ENCODE measurements at regions not wholly inside any gene's neighbourhood (a gene's known extent, or its start where the extent isn't known, plus 50 kb on each side); places are given as distances from the start of the nearest gene placed in this dataset.

DNA sequence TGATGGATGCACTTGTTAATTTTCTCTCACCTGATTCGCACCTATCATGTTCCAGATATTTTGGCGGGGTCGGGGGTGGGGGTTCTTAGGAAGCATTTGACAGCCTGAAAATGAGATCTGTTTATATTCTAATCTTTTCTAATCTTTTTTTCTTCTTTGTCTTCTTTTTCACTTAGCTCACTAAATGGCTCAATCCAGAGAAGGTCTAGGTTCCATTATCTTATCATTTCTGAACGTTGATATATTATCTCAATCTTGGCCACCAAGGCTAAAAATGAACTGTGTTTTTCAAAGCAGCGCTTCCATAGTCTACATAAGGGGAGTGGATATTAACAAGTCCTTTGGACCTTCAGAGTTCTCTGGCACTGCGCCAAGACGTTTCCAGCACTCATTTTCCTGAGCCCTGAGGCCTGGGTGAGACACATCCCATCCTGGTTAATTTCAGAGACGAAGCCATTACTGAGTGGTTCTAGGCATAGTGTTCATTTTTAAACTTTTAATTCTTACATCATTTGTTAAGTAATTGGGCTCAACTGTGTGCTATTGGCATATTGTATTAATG is 229.0 kb downstream of the SOX11 start:
- H3K4me3 ChIP-seq (ENCODE audit: low read depth, low read length) = no peak overlapping the region
- TF ChIP-seq, protein P1, sequence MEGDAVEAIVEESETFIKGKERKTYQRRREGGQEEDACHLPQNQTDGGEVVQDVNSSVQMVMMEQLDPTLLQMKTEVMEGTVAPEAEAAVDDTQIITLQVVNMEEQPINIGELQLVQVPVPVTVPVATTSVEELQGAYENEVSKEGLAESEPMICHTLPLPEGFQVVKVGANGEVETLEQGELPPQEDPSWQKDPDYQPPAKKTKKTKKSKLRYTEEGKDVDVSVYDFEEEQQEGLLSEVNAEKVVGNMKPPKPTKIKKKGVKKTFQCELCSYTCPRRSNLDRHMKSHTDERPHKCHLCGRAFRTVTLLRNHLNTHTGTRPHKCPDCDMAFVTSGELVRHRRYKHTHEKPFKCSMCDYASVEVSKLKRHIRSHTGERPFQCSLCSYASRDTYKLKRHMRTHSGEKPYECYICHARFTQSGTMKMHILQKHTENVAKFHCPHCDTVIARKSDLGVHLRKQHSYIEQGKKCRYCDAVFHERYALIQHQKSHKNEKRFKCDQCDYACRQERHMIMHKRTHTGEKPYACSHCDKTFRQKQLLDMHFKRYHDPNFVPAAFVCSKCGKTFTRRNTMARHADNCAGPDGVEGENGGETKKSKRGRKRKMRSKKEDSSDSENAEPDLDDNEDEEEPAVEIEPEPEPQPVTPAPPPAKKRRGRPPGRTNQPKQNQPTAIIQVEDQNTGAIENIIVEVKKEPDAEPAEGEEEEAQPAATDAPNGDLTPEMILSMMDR (IDR thresholded peaks at IDR 0.05; ENCODE audit: borderline replicate concordance, insufficient read depth, low read depth, low read length) = no peak

DNA sequence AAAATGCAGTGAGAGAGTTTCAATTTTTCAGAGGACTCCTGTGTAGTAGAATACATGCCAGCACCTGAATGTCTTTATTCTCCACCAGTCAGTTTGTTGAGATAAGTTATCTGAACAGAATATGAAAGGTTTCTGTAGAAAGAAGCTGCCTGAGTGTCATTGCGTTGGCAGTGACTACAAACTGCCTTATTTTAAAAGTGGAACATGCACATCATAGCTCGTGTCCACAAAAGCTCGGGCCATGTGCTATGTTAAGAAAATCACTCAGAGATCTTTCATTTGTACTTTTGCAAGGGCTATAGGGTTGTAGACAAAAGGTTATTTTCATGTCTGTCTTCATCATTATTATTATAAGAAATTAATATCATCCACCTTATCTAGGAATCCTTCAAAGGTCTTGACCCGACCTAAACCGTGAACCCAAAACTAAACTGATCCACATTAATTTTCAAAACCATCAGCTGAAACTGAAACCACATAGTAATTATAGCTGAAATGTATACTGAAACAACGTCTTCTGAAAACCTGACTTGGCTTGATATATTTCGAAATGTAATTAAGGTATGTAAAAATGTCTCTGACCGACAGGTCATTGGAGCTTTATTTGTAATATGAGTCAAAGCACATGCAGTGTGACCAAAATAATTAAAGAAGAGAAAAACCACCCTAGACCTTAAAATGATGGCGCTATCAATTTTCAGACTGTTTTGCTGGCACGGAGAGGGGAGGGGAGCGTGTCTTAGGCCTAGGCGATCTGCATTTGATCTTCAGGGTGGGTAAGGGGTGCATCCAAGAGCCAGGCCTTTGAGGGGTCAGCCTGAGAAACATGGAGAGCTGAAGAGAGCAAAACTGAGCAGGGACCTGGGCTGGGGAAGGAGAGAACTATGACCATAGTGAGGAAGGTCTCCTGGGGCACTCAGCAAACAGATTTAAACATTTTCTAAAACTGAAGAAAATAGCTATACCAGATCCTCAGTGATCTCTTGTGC is 232.1 kb downstream of the SOX11 start:
- H3K4me3 ChIP-seq (ENCODE audit: low read depth, low read length) = no peak overlapping the region
- TF ChIP-seq, protein P1 (IDR thresholded peaks at IDR 0.05; ENCODE audit: borderline replicate concordance, insufficient read depth, low read depth, low read length) = no peak

DNA sequence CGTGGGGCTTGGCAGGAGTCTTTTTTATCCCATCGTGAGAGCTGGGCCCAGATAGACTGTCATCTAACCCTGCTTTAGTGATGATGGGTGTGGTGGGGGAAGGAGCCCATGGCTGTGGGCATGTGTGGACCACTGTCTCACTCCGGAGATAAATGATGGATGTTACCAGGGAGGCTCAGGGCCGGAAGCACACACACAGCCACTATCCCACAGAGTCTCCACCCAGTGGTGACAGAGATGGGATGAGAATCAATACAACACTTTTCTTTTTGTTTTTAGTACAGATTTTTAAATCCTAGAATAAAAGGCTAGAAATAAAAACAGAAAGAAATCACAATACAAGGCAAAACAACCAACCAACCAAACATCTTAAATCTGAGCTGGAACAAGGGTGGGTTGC is 233.4 kb downstream of the SOX11 start:
- TF ChIP-seq, protein P1 (IDR thresholded peaks at IDR 0.05; ENCODE audit: borderline replicate concordance, insufficient read depth, low read depth, low read length) = no peak
- H3K4me3 ChIP-seq (ENCODE audit: low read depth, low read length) = no peak overlapping the region

DNA sequence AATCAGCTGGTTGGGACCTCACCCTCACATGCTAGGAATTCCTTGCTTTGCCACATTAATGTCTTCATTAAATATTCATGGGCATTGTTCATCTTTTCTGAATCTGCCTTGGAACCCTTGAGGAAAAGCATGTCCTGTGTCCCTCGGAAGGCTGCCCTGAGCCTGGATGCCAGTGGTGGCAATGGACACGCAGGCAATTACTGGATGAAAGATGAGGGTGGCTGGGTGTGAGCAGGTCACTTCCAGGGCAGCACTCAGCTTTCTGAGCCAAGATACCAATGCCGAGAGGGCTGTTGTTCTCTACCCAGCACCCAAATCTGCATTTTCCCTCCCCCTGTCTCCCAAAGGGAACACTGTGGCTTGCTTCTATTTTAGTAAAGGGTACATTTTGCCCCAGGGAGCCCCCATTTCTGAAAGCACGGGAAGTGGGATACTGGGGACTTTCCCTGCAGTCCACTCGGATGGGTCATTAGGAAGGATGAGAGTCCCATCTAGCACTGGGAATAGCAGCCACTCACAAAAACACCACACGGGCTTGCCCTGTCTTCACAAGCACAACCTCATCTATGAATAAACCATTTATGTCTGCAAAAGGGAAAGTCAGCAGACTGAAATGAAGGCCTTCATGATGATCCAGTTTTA is 234.8 kb downstream of the SOX11 start:
- TF ChIP-seq, protein P1 (IDR thresholded peaks at IDR 0.05; ENCODE audit: borderline replicate concordance, insufficient read depth, low read depth, low read length) = no peak
- no peak overlapping the region for H3K4me3 ChIP-seq (ENCODE audit: low read depth, low read length)

DNA sequence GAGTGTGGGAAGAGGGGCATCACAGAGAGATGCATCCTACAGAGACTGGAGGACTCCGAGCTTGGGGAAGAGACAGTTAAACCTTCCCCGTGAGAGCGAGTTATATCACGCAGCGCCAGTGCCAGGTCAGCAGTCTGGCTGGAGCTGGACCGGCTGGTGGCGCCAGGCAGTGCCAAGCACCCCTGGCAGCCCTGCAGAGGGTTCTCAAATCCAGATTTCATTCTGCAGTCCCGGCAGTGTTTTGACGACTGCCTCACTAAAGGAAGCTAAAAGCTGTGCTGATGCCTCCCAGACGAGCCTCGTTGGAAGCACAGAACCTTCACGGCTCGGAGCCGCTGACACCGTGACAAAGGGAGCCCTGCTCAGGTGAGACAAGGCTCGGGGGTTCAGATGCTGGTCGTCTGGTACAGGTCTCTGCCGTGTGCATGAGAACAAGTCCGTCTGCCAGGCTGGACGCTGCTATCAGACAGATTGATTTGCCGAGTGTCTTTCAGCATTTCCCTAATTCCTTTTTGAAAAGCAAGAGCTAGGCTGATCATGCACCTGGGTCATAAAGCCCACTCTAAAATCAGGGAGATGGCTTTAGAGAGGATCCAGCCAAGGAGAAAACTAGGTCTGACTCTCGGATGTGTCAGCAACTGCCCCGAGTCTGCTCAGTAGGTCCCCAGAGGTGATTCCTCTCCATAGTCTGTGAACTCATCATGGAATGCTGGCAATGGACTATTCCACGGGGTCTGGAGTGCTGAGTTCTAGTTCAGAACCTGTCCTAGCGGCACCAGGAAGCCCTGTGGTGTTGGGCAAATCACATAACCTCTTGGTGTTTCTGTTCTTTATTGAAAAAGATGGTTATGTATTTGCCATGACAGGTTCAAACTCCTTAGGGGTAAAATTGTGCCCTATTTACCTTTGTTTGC is 240.6 kb downstream of the SOX11 start:
- H3K4me3 ChIP-seq (ENCODE audit: low read depth, low read length) = no peak overlapping the region
- TF ChIP-seq, protein P1 (IDR thresholded peaks at IDR 0.05; ENCODE audit: borderline replicate concordance, insufficient read depth, low read depth, low read length) = no peak

DNA sequence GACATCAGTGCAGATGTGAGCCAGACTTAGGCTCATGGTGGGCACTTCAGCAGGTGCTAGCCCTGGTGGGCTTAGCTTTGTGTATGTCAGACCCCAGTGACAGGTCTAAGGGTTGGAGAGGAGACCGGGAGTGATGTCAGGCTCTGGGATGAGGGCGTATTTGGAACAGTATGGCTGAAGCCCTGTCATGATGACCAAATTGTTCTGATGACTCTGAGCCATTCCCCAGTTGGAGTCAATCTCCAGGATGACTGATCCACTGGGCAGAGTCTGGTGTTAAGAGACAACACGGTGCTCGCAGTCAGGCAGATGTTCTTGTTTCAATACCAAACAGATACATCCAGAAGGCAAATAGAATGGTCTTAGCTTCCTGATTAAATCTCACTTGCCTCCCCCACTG is 241.5 kb downstream of the SOX11 start:
- TF ChIP-seq, protein P1 (IDR thresholded peaks at IDR 0.05; ENCODE audit: borderline replicate concordance, insufficient read depth, low read depth, low read length) = no peak
- no peak overlapping the region for H3K4me3 ChIP-seq (ENCODE audit: low read depth, low read length)

Data from GM12875 (cell line).